Occipital lobe (tissue), 1 donor: ENCODE measurements at regions not wholly inside any gene's neighbourhood (a gene's known extent, or its start where the extent isn't known, plus 50 kb on each side); places are given as distances from the start of the nearest gene placed in this dataset.

ENCODE experiments used
- DNase-seq: peaks from one replicate; lab custom pipeline; 2025; lab: John Stamatoyannopoulos, UW

DNA sequence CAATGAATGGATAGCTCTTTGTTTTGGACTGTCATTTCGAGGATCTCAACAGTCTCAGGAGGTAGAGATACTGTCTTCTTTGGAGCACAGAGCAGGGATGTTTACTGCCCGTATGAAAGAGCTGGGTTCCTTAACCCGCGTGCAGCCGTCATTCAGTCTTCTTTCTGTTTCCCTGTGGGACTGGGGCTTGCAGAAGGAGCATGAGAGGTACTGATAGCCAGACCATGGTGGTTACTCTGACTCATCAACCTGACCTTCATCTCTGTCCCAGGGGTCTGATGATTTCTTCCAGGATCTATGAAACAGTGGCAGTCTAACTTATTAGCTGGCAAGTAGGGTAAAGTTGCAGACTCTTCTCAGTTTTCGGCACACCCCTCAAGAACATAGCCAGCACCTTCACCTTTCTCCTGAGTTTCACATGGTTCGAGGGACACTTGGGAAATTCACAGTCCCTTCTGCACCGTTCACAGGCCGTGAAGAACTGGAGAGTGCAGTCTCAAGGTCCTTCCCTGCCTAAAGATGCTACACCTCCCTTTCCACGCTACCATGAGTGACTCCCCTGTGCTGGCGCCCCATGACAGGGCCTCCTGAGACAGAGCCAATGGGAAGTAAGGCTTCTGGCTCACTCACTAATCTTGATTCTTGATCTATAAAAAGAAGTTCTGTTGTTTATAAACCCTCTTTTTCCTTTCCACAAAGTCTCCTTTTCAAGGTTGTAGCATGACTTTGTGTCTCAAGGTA lies 226.2 kb downstream of the MC4R start:
- DNase-seq: no peak

DNA sequence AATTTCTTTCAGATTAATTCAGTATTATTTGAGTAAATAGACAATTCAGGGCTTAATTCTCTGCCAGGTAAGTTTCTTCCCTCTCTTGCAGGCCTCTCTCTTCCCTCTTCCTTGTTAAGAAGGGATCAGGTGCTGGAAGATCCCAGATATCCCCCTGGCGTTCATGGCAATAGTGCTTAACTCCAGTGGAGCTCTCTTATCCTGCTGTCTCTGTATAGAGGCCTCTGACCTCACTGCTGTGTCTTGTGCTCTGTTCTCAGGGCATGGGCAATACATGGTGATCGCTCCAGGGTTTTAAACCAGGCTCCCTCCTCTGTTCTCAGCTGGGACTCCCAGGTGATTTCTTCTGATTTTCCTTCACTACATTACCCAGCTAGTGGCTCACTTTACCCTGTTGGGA lies 226.8 kb downstream of the MC4R start:
- DNase-seq: no peak

DNA sequence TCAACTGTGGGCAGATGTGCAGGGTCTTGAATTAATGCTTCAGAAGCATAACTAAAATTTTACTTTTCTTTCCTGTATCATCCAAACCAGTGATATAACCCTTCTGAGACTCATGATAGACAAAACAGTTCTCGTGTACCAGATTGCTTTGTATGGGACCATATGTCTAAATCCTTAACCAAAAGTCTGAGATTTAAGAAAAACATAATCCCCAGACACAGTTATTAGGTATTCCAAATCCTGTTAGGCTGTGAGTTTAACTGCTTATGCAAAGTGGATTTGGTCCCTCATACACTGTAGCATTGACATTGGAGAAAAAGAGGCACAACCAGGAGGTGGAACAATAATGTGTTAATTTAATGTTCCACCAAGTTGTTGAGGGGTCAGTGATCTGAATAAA lies 235.0 kb downstream of the PMAIP1 start:
- DNase-seq: no peak

DNA sequence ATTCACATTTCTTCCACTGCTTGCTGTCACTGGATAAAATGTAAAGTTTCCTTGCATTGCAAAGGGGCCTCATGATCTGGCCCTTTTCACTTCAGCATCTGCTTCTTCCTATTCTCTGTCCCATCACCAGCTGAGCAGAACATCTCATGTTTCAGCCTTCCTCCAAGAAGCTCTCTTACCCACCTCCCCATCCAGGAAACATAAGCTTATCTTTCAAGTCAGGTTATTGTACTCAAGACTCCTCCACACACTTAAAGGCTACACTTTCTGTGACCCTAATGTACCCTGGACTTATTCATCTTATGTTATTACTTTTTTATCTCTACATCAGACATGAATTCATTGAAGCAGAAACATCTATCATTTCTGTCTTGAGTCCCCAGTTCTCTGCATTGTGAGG lies 230.5 kb downstream of the PMAIP1 start:
- DNase-seq: no peak

DNA sequence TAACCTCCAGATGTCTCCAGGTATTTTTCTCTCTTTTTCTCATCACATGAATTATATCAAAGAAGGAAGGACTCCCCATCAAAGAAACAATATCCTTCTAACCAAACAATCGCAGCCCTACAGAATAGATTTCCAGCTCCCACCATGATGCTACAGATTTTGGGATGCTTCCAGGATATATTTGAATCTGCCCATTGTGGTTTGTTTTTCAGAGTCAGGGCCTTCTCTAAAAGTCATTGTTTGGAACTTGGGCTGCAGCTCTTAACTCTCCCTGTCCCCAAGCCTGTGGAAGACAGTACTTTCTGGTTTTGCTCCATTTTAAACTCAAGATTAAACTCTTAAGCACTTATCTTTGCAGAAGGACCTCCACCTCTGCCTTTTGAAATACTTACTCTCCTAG lies 223.2 kb downstream of the PMAIP1 start:
- DNase-seq: no peak

DNA sequence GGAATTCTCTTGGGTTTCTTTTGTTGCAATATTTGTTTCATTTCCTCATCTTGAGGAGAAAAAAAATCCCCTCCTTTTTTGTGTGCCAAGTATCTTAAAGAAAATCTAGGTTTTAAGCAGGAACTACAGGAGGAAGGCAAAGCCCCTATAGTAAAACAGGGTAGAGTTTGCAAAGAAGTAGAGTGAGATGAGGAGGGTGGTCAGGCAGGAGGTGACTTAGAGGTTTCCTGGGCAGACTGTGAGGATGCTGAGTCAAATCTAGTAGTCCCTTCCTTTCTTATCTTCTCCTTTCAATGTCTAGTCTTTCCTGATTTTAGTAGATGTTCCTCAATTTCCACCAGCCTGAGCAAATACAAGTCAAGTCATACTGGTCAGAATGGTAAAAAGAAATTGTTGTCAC lies 222.5 kb downstream of the PMAIP1 start:
- DNase-seq: no peak

DNA sequence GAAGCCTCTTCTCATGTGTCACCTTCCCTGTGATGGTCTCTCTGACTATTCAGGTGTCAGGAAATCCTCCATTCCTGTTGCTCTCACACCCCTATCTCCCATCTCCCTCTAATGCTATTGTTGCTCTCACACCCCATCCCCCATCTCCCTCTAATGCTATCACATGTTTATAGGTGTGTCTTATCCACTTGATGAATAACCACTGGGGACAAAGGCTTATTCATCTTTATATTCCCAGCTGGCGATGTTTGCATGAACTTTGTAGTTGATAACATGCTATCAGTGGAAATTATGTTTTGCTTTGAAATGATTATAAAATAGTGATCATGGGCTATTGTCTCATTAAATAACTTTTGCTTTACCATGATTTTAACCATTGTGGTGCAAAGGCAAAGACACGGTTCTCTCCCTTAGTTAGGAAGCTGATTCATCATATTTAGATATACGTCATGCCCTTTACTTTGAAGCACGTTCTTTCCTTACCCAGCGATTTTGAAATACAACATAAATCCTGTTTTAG lies 220.5 kb downstream of the PMAIP1 start:
- DNase-seq: no peak

DNA sequence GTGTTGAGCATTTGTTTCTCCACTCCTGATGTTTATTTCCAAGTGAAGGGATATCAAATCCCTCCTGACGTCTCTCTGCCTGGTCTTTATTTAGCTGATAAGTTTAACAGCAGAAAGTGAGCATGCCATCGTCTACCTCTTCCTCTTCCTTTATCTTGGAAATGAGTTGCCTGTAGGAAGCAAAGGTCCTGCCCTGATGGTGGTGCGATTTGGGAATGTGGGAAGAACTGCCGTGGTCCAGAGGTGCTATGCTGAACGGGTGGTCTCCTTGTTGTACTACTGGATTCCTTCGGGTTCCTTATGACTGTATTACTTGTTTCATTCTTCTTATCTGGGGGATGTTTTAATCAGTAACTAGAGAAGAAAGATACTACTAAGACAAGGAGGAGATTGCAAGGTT lies 217.5 kb downstream of the PMAIP1 start:
- DNase-seq: no peak

DNA sequence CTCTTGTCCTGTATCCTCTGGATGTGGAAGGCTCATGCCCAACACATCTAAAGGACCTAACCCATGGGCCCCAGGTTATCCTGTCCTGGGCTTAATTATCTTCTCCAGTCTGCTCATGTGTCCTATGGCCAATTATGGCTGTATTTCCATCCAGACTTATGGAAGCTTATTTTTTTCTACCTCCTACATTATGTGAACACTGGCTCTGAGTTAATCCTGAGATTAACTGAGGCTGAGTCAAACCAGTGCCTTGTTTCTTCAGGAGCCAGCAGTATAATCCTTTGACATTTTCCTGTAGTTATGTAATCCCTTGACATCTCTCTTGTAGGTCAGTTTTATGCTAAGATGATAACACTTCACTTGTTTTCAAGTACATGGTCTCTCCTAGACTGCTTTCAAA lies 213.6 kb downstream of the PMAIP1 start:
- DNase-seq: no peak

DNA sequence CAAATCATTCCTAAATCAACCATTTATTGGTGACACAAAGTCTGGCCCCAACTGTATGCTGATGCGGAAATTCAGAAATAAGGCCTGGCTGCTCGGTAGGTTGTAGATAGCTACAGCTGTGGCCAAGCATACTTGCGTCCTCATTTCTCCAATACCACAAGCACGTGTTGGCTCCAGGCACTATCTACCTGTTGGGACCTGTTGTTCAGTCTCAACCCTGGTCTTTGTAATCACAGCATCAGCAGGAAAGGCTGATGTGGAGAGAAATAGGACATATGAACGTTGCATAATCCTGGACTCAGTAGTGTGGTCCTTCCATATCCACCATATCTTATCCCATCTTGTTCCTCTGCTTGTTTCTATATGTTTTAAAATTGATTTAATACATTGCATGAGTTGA lies 212.6 kb downstream of the PMAIP1 start:
- DNase-seq: no peak

DNA sequence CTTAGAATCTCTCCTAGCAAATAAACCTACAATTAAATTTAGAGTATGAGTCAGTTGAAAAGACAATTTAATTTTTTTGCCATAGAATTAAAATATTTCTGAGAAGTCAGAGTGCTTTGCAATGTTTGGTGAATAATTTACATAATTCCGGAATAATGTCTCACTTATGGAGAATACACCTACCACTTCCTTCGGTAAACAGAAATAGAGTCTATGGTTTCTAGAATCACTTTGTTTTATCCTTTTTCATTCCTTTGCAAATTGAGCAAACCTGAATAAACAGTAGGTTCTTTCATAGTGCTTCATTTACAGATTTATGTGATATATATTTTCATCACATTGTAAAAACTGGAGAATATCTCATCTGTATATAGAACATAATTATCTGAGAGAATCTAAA lies 211.7 kb downstream of the PMAIP1 start:
- no peak for DNase-seq

DNA sequence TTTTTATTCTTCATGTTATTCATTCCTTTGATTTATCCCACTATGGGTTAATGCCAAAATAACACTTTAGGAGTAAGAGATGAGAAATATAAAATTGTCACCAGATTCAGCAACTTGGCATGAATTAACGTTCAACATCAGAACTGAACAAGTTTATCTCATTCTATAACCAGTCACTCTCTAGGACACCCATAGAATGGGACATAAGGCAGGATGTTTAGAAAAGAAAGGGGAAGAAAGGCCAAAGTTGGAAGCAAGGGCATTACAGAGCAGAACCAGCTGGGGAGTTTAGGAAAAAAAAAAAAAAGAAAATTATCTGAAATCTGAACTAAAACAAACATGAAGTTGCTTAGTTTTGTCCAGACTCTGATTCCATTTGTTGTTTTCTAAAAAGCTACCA lies 211.0 kb downstream of the PMAIP1 start:
- no peak for DNase-seq

DNA sequence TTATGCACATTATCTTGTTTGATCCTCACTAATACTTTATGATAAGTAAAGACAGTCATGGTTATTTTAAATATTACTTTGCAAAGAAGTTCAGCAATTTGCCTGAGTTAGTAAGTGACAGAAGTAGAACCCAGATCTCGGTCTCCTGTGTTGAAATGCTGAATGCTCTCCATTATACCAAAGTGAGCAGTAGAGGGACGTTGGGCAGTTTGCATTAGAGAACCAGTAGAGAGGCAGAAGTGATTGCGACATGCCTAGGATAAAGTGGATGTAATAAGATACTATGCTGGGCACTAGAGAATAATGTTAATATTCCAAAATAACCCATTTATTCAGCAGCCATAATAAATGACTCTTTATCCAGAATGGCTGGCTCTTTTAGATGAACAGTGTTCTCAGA lies 201.0 kb downstream of the PMAIP1 start:
- DNase-seq: no peak

DNA sequence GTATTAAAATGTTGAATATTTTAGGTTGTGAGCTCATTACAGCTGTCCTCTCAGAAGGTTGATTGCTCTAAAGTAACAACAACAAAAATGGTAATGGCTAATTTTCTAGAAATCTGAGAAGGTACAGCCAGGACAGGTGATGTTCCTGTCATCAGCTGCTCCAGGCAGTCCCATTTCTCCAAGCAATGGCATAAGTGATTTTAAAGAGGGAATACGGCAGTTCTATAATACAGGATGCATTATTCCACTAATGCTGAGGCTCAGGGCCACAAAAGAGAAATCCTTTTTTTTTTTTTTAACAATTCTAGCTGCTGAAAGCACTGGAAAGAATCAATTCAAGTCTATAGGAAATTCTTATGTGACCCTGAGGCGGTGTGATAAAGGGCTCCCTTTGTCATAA lies 199.9 kb downstream of the PMAIP1 start:
- DNase-seq: no peak

DNA sequence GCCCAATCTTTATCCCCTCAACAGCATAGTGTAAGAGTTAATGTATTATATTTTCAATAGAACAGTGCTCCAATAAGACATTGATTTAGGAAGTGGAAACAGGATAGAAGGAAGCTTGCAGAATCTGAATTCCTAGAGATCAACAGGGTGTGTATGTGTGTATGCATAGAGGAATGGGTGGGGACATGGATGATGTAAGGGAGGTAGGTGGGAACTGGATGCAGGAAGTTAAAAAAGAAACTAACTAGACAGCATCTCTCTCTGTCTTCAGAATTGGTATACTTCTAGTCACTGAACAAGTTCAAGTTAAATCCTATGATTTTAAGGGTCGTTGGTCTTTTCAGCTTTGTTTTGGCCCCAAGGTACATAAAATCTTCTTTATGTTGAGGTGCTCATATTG lies 196.6 kb downstream of the PMAIP1 start:
- no peak for DNase-seq

DNA sequence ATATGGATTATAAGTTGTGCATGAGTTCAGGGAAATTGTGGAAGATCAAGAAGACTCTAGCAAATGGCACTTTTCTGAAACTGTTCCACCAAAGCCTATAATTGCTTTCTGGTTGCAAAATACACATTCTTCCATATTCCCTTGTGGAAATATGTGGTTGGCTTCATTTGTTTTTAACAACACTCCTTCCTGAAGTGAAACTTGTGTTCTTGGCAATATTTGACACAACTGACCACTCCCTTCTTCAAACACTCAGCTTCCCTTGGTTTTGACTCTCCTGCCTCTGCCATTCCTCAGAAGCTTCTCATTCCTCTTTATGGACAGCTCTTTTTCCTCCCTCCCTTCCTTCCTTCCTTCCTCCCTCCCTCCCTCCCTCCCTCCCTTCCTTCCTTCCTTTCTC lies 192.3 kb downstream of the PMAIP1 start:
- DNase-seq: no peak

DNA sequence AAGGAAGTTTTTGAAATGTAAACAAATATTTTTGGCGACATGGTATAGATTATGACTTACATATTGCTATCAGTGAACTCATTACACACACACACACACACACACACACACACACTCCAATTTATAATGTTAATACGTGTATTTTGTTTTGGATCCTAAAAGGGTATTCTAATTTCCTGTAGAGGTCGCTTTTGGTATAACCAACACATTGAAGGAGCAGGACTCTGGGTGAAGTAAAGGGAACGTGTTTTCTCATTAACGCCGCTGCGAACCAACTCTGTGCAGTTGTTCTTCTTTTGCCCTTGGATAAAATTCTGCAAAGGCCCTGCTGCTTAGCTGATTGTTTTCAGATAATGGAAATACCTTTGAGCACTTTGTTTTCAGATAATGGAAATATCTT lies 190.4 kb downstream of the PMAIP1 start:
- no peak for DNase-seq

DNA sequence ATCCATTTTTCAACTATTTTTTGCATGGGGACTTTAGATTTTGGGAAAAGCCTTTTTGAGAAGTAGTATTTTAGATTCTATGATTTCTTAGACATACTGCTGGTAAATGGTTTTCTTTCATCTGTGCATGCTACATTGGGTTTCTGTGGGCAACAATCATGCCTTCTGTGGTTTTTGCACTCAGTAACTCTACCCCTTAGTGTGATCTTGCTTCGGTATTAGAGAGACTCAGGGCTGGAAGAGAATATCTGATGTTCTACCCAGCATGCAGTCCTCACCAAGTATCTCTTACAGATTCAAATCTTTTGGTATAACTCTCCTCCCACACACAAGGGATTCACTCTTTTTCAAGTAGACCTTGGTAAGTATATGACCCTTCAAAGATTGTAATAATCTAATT lies 183.0 kb downstream of the PMAIP1 start:
- DNase-seq: no peak

DNA sequence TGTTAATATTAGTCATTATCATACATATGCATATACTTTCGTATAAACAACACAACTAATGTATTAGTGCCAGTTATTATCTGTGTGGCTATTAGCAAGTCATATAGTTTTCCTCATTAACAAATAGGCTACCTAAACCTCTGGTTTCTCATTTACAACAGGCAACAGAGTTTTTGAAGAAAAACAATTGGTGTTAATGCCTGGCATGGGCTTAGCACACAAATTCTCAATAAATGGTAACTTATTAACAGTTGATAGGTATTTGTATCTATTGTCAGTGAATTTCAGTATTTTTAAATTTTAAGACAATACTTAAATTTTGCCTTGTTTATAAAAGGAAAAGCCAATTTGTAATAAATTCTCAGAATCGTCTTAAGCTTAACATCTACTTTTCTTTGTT lies 182.5 kb downstream of the PMAIP1 start:
- DNase-seq: no peak

DNA sequence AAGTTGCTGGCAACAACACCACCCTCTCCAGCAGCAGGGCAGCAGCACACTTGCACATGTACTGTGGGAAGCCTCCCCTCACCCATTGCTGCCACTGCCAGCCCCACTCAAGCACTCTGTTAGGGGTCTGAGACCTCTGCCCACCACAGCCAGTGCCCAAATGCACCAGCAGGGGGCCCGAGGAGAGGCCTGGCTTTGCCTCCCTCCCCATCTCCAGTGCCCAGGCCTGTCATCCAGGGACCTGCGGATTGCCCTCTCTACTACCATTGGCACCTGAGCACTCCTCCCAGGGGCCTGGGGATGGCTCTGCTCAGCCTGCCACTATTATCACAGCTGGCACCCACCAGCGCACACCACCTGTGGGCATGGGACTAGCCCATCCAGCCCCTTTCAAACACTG lies 175.7 kb downstream of the PMAIP1 start:
- DNase-seq: no peak

DNA sequence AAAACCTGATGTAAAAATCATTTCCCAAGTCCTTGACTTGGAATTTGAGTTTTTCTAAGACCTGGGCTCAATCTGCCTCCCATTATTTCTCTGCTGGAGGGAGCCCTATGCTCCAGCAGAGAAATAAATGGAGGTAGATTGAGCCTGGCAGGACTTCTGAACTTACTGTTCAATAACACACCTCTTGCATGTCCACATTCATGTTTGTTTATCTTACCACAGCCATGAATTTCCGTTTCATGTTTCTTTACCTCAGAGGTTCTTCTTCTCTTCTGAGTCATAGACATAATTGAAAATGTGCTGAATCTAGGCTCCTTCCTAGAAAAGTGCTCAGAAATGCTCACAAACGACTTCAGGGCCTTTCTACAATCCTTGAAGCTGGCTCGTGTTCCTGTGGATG lies 170.8 kb downstream of the PMAIP1 start:
- DNase-seq: no peak

DNA sequence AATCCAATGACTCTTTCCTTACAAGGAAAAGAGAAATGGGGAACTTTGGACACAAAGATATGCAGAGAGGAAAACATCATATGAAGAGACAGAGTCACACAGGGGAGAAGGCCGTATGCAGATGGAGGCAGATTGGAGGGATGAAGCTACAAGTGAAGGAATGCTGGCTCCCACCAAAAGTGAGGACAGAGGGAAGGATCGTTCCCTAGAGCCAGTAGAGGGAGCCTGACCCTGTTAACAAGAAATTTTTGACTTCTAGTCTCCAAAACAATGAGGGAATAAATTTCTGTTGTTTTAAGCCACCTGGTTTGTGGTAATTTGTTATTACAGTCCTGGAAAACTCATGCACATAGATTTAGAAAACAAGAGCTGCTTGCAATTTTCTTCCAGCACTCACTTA lies 169.3 kb downstream of the PMAIP1 start:
- DNase-seq: no peak

DNA sequence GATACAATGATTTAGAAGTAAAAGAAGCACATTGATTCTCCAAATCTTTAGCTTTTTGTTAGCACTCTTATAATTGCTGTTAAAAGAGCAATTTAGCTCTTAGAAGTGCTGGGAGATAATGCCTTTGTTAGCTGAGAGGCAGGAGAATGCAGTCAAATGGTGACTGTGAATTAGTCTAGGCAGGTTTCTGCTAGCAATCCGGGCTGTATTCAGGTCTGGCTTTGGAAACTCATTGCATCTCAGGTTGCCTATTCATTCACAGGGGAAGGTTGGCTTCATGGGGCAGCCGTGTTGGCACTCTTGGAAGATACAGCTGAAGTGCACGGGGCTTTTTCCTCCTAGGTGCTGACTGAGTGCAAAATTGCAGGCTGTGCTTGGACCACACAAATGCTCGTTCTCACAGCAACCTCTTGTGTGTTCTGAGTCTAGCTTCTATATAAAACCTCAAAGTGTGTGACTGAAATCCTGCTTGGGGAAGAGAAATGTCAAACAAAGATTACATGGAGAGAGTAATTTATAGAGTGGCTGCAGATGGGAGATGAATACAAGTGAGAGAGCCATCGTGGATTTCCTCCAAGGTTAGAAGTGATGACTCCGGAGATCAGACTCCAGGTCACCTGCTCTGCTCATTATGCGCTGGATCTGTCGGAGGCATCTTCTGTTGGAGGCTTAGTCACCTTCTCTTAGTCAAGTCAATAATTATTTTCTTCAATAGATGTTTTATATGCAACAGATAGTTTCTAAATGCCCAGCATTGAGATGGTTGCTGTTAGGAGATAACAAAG lies 167.8 kb downstream of the PMAIP1 start:
- no peak for DNase-seq
